ENCODE measurements at regions not wholly inside any gene's neighbourhood (a gene's known extent, or its start where the extent isn't known, plus 50 kb on each side); places are given as distances from the start of the nearest gene placed in this dataset.

DNA sequence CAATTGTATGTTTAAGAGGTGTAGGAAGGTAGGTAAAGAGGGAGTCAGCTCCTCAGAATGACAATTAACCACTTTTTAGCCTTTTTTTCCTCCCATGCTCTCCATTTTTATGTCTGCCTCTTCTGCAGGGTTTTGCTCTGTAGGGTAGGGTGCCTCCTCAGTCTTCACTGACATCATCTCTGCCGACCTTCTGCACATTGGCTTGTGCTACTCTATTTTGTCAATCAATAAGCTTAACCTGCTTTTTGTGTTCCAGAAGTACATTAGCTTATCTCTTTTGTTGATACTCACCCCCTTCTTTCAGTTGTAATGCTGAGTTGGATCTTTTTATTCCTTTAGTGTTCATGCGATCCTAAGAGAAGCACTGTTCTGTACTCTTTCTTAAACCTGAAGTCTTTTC, 323.2 kb downstream of the RDH14 start:
- BruUV-seq (replicated peaks) = no TSS peak
- Histone ChIP-seq H4K20me1 (replicated peaks; ENCODE audit: control insufficient read depth, extremely low read depth, insufficient read depth, low read length) (no peaks in the 10 kb centered on the region), H3K9ac (replicated peaks; ENCODE audit: extremely low read depth, insufficient read depth, low read length) (no peak overlapping the region), H3K9me3 (replicated peaks; ENCODE audit: control insufficient read depth, insufficient read depth, low read length) (no peaks in the 10 kb centered on the region), H2AFZ (ENCODE audit: low read depth, low read length) (no peak overlapping the region), H3K4me2 (ENCODE audit: insufficient read depth, low read length) (no peak overlapping the region), H3K27ac (ENCODE audit: insufficient read depth, low read depth, low read length) (no peak overlapping the region), H3K79me2 (ENCODE audit: control insufficient read depth, insufficient read depth, low read length) (no peaks in the 10 kb centered on the region), H3K9me1 (replicated peaks; ENCODE audit: control insufficient read depth, extremely low read depth, insufficient read depth, low read length) (no peaks in the 10 kb centered on the region), H3K27me3 (ENCODE audit: control insufficient read depth in 2 of 2, insufficient read depth in 2 of 2, low read length in 2 of 2) (peaks cover 0 to 2% of the 10 kb centered on the region in 2 experiments), H3K36me3 (ENCODE audit: control insufficient read depth in 2 of 2, extremely low read depth in 1 of 2, insufficient read depth in 2 of 2, low read length in 2 of 2) (no peaks in the 10 kb centered on the region), H3K4me3 (replicated peaks in 1 of 3; ENCODE audit: insufficient read depth in 1 of 3, low read depth in 1 of 3, low read length in 3 of 3) (no peak overlapping the region), H3K4me1 (ENCODE audit: control insufficient read depth, extremely low read depth, insufficient read depth, low read length) (no peaks in the 10 kb centered on the region)
- POLR2A ChIA-PET = no interaction called here
- FAIRE-seq (no peak), DNase-seq (ENCODE audit: low read depth, low spot score) (no peak)
- TF ChIP-seq, protein P1, sequence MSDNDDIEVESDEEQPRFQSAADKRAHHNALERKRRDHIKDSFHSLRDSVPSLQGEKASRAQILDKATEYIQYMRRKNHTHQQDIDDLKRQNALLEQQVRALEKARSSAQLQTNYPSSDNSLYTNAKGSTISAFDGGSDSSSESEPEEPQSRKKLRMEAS (IDR thresholded peaks at IDR 0.05; ENCODE audit: insufficient read depth, insufficient read length) = no peak
- TF ChIP-seq, protein P2, sequence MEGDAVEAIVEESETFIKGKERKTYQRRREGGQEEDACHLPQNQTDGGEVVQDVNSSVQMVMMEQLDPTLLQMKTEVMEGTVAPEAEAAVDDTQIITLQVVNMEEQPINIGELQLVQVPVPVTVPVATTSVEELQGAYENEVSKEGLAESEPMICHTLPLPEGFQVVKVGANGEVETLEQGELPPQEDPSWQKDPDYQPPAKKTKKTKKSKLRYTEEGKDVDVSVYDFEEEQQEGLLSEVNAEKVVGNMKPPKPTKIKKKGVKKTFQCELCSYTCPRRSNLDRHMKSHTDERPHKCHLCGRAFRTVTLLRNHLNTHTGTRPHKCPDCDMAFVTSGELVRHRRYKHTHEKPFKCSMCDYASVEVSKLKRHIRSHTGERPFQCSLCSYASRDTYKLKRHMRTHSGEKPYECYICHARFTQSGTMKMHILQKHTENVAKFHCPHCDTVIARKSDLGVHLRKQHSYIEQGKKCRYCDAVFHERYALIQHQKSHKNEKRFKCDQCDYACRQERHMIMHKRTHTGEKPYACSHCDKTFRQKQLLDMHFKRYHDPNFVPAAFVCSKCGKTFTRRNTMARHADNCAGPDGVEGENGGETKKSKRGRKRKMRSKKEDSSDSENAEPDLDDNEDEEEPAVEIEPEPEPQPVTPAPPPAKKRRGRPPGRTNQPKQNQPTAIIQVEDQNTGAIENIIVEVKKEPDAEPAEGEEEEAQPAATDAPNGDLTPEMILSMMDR (IDR thresholded peaks at IDR 0.05; ENCODE audit: extremely low read depth in 1 of 2, insufficient read depth in 1 of 2, low read depth in 1 of 2, low read length in 2 of 2) = no peak
- TF ChIP-seq JUN (IDR thresholded peaks at IDR 0.05; ENCODE audit: borderline replicate concordance, insufficient read depth, insufficient read length, low read depth) (no peak), GATA2 (IDR thresholded peaks at IDR 0.05; ENCODE audit: insufficient read depth, insufficient read length, low read depth, low read length) (no peak), EZH2 (IDR thresholded peaks at IDR 0.05; ENCODE audit: borderline replicate concordance, low read depth, low read length, severe bottlenecking) (no peak), POLR2A (IDR thresholded peaks at IDR 0.05; ENCODE audit: low read depth, low read length) (no peak), FOS (IDR thresholded peaks at IDR 0.05; ENCODE audit: borderline replicate concordance, insufficient read depth, low read length) (no peak), MYC (IDR thresholded peaks at IDR 0.05; ENCODE audit: low read depth, low read length) (no peak), POLR2AphosphoS5 (IDR thresholded peaks at IDR 0.05; ENCODE audit: insufficient read depth, low read depth, low read length) (no peak)
- CTCF ChIA-PET = interaction anchor here (1.2 to 1.5 kb wide), 2 partner anchors 10 to 88 kb away, joined by 3 to 4 read pairs; no protein-coding TSS in a partner anchor
- intact Hi-C loops (cut with micrococcal nuclease) = no loop called here
- dilution Hi-C loops (cut with MboI; ENCODE audit: extremely low pct_ligation_motif_present, low sequenced_read_pairs) = no loop called here

Measured in endothelial cell of umbilical vein (primary cell).